ENCODE measurements at regions not wholly inside any gene's neighbourhood (a gene's known extent, or its start where the extent isn't known, plus 50 kb on each side); places are given as distances from the start of the nearest gene placed in this dataset.
"Not testable (repeated sequence)": the region's sequence is repeated elsewhere in the genome, so short reads cannot be mapped to it uniquely, and the experiment has no call there.

GRCh38 chr4:64821219-64821976 lies 412.1 kb upstream of the TECRL start:
- ATAC-seq, result no peak
- Histone ChIP-seq H3K4me3 (no peak overlapping the region), H3K4me1 (no peaks in the 10 kb centered on the region), H3K36me3 (no peaks in the 10 kb centered on the region), H3K27me3 (no peaks in the 10 kb centered on the region), H3K27ac (no peak overlapping the region), H3K9me3 (no peaks in the 10 kb centered on the region)
- intact Hi-C loops (cut with DNase I), result no loop called here
- no peak for DNase-seq
- no peak for TF ChIP-seq CTCF (IDR thresholded peaks at IDR 0.05)

- ATAC-seq (no peak), DNase-seq (no peak)
- TF ChIP-seq CTCF (IDR thresholded peaks at IDR 0.05), result no peak
- Histone ChIP-seq H3K36me3 (no peaks in the 10 kb centered on the region), H3K9me3 (no peaks in the 10 kb centered on the region), H3K4me3 (no peak overlapping the region), H3K27ac (no peak overlapping the region), H3K4me1 (no peaks in the 10 kb centered on the region), H3K27me3 (no peaks in the 10 kb centered on the region)
- intact Hi-C loops (cut with DNase I), result no loop called here
Observed at GRCh38 chr4:64814616-64815015, 405.4 kb upstream of the TECRL start.

GRCh38 chr4:64807821-64808220 lies 398.6 kb upstream of the TECRL start:
- TF ChIP-seq CTCF (IDR thresholded peaks at IDR 0.05), result no peak
- no peaks in the 10 kb centered on the region for H3K27me3 ChIP-seq
- DNase-seq, result no peak
- no peaks in the 10 kb centered on the region for H3K9me3 ChIP-seq
- ATAC-seq, result no peak
- H3K4me3 ChIP-seq, result no peak overlapping the region
- no peaks in the 10 kb centered on the region for H3K4me1 ChIP-seq
- intact Hi-C loops (cut with DNase I), result no loop called here
- H3K36me3 ChIP-seq, result no peaks in the 10 kb centered on the region
- no peak overlapping the region for H3K27ac ChIP-seq

- ATAC-seq (peak; percentile 76), DNase-seq (peak; percentile 67)
- Histone ChIP-seq H3K4me1 (no peaks in the 10 kb centered on the region), H3K4me3 (no peak overlapping the region), H3K9me3 (no peaks in the 10 kb centered on the region), H3K27me3 (no peaks in the 10 kb centered on the region), H3K36me3 (no peaks in the 10 kb centered on the region), H3K27ac (no peak overlapping the region)
- intact Hi-C loops (cut with DNase I), result no loop called here
- no peak for TF ChIP-seq CTCF (IDR thresholded peaks at IDR 0.05)
Observed at GRCh38 chr4:64799751-64800150, 390.5 kb upstream of the TECRL start.

- H3K36me3 ChIP-seq; DNase-seq; H3K27ac ChIP-seq; H3K4me3 ChIP-seq; H3K9me3 ChIP-seq; intact Hi-C loops (cut with DNase I); ATAC-seq; H3K27me3 ChIP-seq; H3K4me1 ChIP-seq: not testable (repeated sequence)
Observed at GRCh38 chr4:64798828-64799227, 389.6 kb upstream of the TECRL start.

GRCh38 chr4:64796581-64796980 lies 387.3 kb upstream of the TECRL start:
- Histone ChIP-seq H3K27me3 (no peaks in the 10 kb centered on the region), H3K36me3 (no peaks in the 10 kb centered on the region), H3K9me3 (no peaks in the 10 kb centered on the region), H3K4me3 (no peak overlapping the region), H3K4me1 (no peaks in the 10 kb centered on the region), H3K27ac (no peak overlapping the region)
- no peak for TF ChIP-seq CTCF (IDR thresholded peaks at IDR 0.05)
- DNase-seq, result no peak
- ATAC-seq, result no peak
- intact Hi-C loops (cut with DNase I), result no loop called here

All from upper lobe of right lung (tissue), 1 donor.